Testis (tissue), 2 donors: ENCODE measurements at regions not wholly inside any gene's neighbourhood (a gene's known extent, or its start where the extent isn't known, plus 50 kb on each side); places are given as distances from the start of the nearest gene placed in this dataset.

Experiments
- DNase-seq: peaks from one replicate; pipeline ENCODE4 v3.0.0-alpha.2; 2019
- H3K27ac ChIP-seq, 2 donors: fragments of 200-600 bp; sonication (generic); one replicate each; pipeline ENCODE4 v1.5.1; 2019
- H3K27me3 ChIP-seq: fragments of 200-600 bp; sonication (generic); one replicate; pipeline ENCODE4 v1.5.1; 2019
- H3K36me3 ChIP-seq: fragments of 200-600 bp; sonication (generic); one replicate; pipeline ENCODE4 v1.5.1; 2017; ENCODE audit warnings: low read depth; ENCODE audit errors: missing control alignments
- H3K4me1 ChIP-seq: fragments of 200-600 bp; sonication (generic); one replicate; pipeline ENCODE4 v1.5.1; 2019
- H3K4me3 ChIP-seq, 2 donors: fragments of 200-600 bp; sonication (generic); one replicate each; pipeline ENCODE4 v1.5.1; 2017 to 2019
- H3K9me3 ChIP-seq: fragments of 200-600 bp; sonication (generic); one replicate; pipeline ENCODE4 v1.5.1; 2017
- CTCF ChIP-seq, 3 experiments: fragments of 450-650 bp in 2 of 3; fragments of 200-600 bp in 1 of 3; sonication (generic) in 1 of 3; IDR thresholded peaks; one replicate each; pipeline ENCODE4 v1.5.1; 2016 to 2019; ENCODE audit warnings: antibody characterized with exemption in 3 of 3, mild to moderate bottlenecking in 2 of 3, moderate library complexity in 1 of 3
- POLR2A ChIP-seq: fragments of 450-650 bp; IDR thresholded peaks from one replicate; pipeline ENCODE4 v1.6.1; 2017; ENCODE audit warnings: antibody characterized with exemption, mild to moderate bottlenecking, moderate library complexity
- WGBS, 2 donors: methylation state at CpG; one replicate each; pipeline ENCODE4 v1.1.5; 2018; 5-methylcytosine and 5-hydroxymethylcytosine counted together
- intact Hi-C: fragments of 100-400 bp; cut with DNase I; formaldehyde crosslinking; loops from one replicate; pipeline ENCODE4 v1.15.1; 2023; ENCODE audit warnings: low total_unique reads

- no peaks in the 10 kb centered on the region for H3K4me1 ChIP-seq
- intact Hi-C loops, result no loop called here
Observed at GRCh38 chr3:88785841-88786240, 321.6 kb upstream of the EPHA3 start.

GRCh38 chr3:88795503-88795902, 311.9 kb upstream of the EPHA3 start:
- no peak overlapping the region for H3K4me3 ChIP-seq
- no peaks in the 10 kb centered on the region for H3K4me1 ChIP-seq
- no peaks in the 10 kb centered on the region for H3K27me3 ChIP-seq
- no peak overlapping the region for H3K27ac ChIP-seq
- no peaks in the 10 kb centered on the region for H3K9me3 ChIP-seq
- no peak for DNase-seq
- TF ChIP-seq POLR2A (no peak), CTCF (IDR thresholded peaks at IDR 0.05) (no peak)
- H3K36me3 ChIP-seq, result no peaks in the 10 kb centered on the region
- intact Hi-C loops, result no loop called here

More at GRCh38 chr3:88785841-88786240, 321.6 kb upstream of the EPHA3 start:
- DNase-seq, result no peak
- Histone ChIP-seq H3K27ac (no peak overlapping the region), H3K4me3 (no peak overlapping the region), H3K27me3 (no peaks in the 10 kb centered on the region), H3K36me3 (no peaks in the 10 kb centered on the region), H3K9me3 (no peaks in the 10 kb centered on the region)
- TF ChIP-seq POLR2A (no peak), CTCF (IDR thresholded peaks at IDR 0.05) (no peak)

GRCh38 chr3:88807491-88808105, 299.8 kb upstream of the EPHA3 start:
- Histone ChIP-seq H3K9me3 (no peaks in the 10 kb centered on the region), H3K27me3 (no peaks in the 10 kb centered on the region), H3K27ac (no peak overlapping the region), H3K36me3 (no peaks in the 10 kb centered on the region), H3K4me3 (no peak overlapping the region), H3K4me1 (no peaks in the 10 kb centered on the region)
- 46 to 60% methylated on average over 3 of the region's 3 CpGs for WGBS, 2 donors
- no peak for DNase-seq
- intact Hi-C loops, result no loop called here
- TF ChIP-seq CTCF (IDR thresholded peaks at IDR 0.05), result no peak
- TF ChIP-seq POLR2A, result no peak

GRCh38 chr3:88809993-88810392, 297.4 kb upstream of the EPHA3 start:
- Histone ChIP-seq H3K9me3 (no peaks in the 10 kb centered on the region), H3K36me3 (no peaks in the 10 kb centered on the region), H3K27me3 (no peaks in the 10 kb centered on the region), H3K4me1 (no peaks in the 10 kb centered on the region), H3K4me3 (no peak overlapping the region), H3K27ac (no peak overlapping the region)
- WGBS, 2 donors, result 32 to 42% methylated on average over 2 of the region's 2 CpGs
- no peak for DNase-seq
- TF ChIP-seq POLR2A (no peak), CTCF (IDR thresholded peaks at IDR 0.05) (no peak)
- intact Hi-C loops, result no loop called here

GRCh38 chr3:88810455-88810854, 297.0 kb upstream of the EPHA3 start:
- Histone ChIP-seq H3K4me3 (no peak overlapping the region), H3K27me3 (no peaks in the 10 kb centered on the region), H3K9me3 (no peaks in the 10 kb centered on the region), H3K4me1 (no peaks in the 10 kb centered on the region), H3K36me3 (no peaks in the 10 kb centered on the region), H3K27ac (no peak overlapping the region)
- 44 to 52% methylated on average over 4 of the region's 4 CpGs for WGBS, 2 donors
- no peak for TF ChIP-seq CTCF (IDR thresholded peaks at IDR 0.05)
- TF ChIP-seq POLR2A, result no peak
- no peak for DNase-seq
- intact Hi-C loops, result no loop called here
